ENCODE measurements at regions not wholly inside any gene's neighbourhood (a gene's known extent, or its start where the extent isn't known, plus 50 kb on each side); places are given as distances from the start of the nearest gene placed in this dataset.

GRCh38 chr5:135704616-135705015, 125.8 kb upstream of the CXCL14 start:
- no peak for DNase-seq (ENCODE audit: low read depth in 3 of 3, low spot score in 2 of 3)

GRCh38 chr5:135703016-135703550, 124.3 kb upstream of the CXCL14 start:
- DNase-seq (ENCODE audit: low read depth in 3 of 3, low spot score in 2 of 3), result no peak

GRCh38 chr5:135702191-135702590, 123.4 kb upstream of the CXCL14 start:
- DNase-seq (ENCODE audit: low read depth in 3 of 3, low spot score in 2 of 3), result no peak

GRCh38 chr5:135700731-135701130, 121.9 kb upstream of the CXCL14 start:
- no peak for DNase-seq (ENCODE audit: low read depth in 3 of 3, low spot score in 2 of 3)

- no peak for DNase-seq (ENCODE audit: low read depth in 3 of 3, low spot score in 2 of 3)
Measured at GRCh38 chr5:135697959-135698345, 119.2 kb upstream of the CXCL14 start.

- DNase-seq (ENCODE audit: low read depth in 3 of 3, low spot score in 2 of 3), result no peak
Measured at GRCh38 chr5:135697251-135697958, 118.6 kb upstream of the CXCL14 start.

GRCh38 chr5:135696317-135696716, 117.5 kb upstream of the CXCL14 start:
- DNase-seq (ENCODE audit: low read depth in 3 of 3, low spot score in 2 of 3), result no peak

GRCh38 chr5:135695656-135696313, 117.0 kb upstream of the CXCL14 start:
- no peak for DNase-seq (ENCODE audit: low read depth in 3 of 3, low spot score in 2 of 3)

- DNase-seq (ENCODE audit: low read depth in 3 of 3, low spot score in 2 of 3), result no peak
Measured at GRCh38 chr5:135694906-135695305, 116.1 kb upstream of the CXCL14 start.

GRCh38 chr5:135694012-135694411, 115.2 kb upstream of the CXCL14 start:
- DNase-seq (ENCODE audit: low read depth in 3 of 3, low spot score in 2 of 3), result no peak

GRCh38 chr5:135693371-135693955, 114.7 kb upstream of the CXCL14 start:
- no peak for DNase-seq (ENCODE audit: low read depth in 3 of 3, low spot score in 2 of 3)

GRCh38 chr5:135691044-135691443, 112.3 kb upstream of the CXCL14 start:
- no peak for DNase-seq (ENCODE audit: low read depth in 3 of 3, low spot score in 2 of 3)

GRCh38 chr5:135690466-135690865, 111.7 kb upstream of the CXCL14 start:
- no peak for DNase-seq (ENCODE audit: low read depth in 3 of 3, low spot score in 2 of 3)

GRCh38 chr5:135689506-135689905, 110.7 kb upstream of the CXCL14 start:
- DNase-seq (ENCODE audit: low read depth in 3 of 3, low spot score in 2 of 3), result no peak

- no peak for DNase-seq (ENCODE audit: low read depth in 3 of 3, low spot score in 2 of 3)
Measured at GRCh38 chr5:135688385-135688784, 109.6 kb upstream of the CXCL14 start.

GRCh38 chr5:135683189-135683588, 104.4 kb upstream of the CXCL14 start:
- DNase-seq (ENCODE audit: low read depth in 3 of 3, low spot score in 2 of 3), result no peak

GRCh38 chr5:135680713-135681112, 101.9 kb upstream of the CXCL14 start:
- no peak for DNase-seq (ENCODE audit: low read depth in 3 of 3, low spot score in 2 of 3)

GRCh38 chr5:135678640-135679268, 100.0 kb upstream of the CXCL14 start:
- no peak for DNase-seq (ENCODE audit: low read depth in 3 of 3, low spot score in 2 of 3)

GRCh38 chr5:135671966-135672365, 93.2 kb upstream of the CXCL14 start:
- no peak for DNase-seq (ENCODE audit: low read depth in 3 of 3, low spot score in 2 of 3)

GRCh38 chr5:135671052-135671705, 92.4 kb upstream of the CXCL14 start:
- no peak for DNase-seq (ENCODE audit: low read depth in 3 of 3, low spot score in 2 of 3)

GRCh38 chr5:135670588-135670987, 91.8 kb upstream of the CXCL14 start:
- DNase-seq (ENCODE audit: low read depth in 3 of 3, low spot score in 2 of 3), result no peak

Data from right renal cortex interstitium (tissue), 3 donors.